ENCODE measurements at regions not wholly inside any gene's neighbourhood (a gene's known extent, or its start where the extent isn't known, plus 50 kb on each side); places are given as distances from the start of the nearest gene placed in this dataset.

- TF ChIP-seq, protein P1, sequence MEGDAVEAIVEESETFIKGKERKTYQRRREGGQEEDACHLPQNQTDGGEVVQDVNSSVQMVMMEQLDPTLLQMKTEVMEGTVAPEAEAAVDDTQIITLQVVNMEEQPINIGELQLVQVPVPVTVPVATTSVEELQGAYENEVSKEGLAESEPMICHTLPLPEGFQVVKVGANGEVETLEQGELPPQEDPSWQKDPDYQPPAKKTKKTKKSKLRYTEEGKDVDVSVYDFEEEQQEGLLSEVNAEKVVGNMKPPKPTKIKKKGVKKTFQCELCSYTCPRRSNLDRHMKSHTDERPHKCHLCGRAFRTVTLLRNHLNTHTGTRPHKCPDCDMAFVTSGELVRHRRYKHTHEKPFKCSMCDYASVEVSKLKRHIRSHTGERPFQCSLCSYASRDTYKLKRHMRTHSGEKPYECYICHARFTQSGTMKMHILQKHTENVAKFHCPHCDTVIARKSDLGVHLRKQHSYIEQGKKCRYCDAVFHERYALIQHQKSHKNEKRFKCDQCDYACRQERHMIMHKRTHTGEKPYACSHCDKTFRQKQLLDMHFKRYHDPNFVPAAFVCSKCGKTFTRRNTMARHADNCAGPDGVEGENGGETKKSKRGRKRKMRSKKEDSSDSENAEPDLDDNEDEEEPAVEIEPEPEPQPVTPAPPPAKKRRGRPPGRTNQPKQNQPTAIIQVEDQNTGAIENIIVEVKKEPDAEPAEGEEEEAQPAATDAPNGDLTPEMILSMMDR (IDR thresholded peaks at IDR 0.05), result no peak
- Histone ChIP-seq H3K27ac (no peak overlapping the region), H3K4me3 (no peak overlapping the region)
- DNase-seq (ENCODE audit: low spot score), result no peak
Measured at GRCh38 chr2:193542762-193543161, 1348.0 kb upstream of the TMEFF2 start.

- no peak overlapping the region for H3K4me3 ChIP-seq
- TF ChIP-seq, protein P1 (IDR thresholded peaks at IDR 0.05), result no peak
- DNase-seq (ENCODE audit: low spot score), result no peak
- no peak overlapping the region for H3K27ac ChIP-seq
Measured at GRCh38 chr2:193539188-193539587, 1344.5 kb upstream of the TMEFF2 start.

GRCh38 chr2:193538061-193538460 lies 1343.3 kb upstream of the TMEFF2 start:
- H3K4me3 ChIP-seq, result no peak overlapping the region
- DNase-seq (ENCODE audit: low spot score), result no peak
- no peak overlapping the region for H3K27ac ChIP-seq
- TF ChIP-seq, protein P1 (IDR thresholded peaks at IDR 0.05), result no peak

GRCh38 chr2:193537531-193537930 lies 1342.8 kb upstream of the TMEFF2 start:
- Histone ChIP-seq H3K4me3 (no peak overlapping the region), H3K27ac (no peak overlapping the region)
- no peak for DNase-seq (ENCODE audit: low spot score)
- TF ChIP-seq, protein P1 (IDR thresholded peaks at IDR 0.05), result no peak

DNA sequence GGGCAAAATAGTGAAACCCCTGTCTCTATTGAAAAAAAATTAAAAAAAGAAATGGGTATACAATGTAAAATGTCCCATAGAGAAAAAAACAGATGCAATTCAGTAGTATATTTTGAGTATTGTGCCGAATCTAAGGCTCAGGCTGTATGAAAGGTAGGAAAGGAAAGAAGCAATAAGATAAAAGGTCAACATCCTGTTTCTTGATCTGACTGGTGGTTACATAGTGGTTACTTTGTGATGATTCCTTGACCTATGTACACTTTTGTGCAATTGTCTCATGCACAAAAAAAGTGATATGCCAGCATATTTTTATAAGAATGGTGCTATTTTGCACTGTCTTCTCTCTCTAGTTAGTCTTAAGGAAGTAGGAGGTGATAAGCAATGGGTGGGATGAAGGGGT lies 1333.7 kb upstream of the TMEFF2 start:
- TF ChIP-seq, protein P1 (IDR thresholded peaks at IDR 0.05), result no peak
- H3K27ac ChIP-seq, result no peak overlapping the region
- H3K4me3 ChIP-seq, result no peak overlapping the region
- DNase-seq (ENCODE audit: low spot score), result no peak

GRCh38 chr2:193527146-193527545 lies 1332.4 kb upstream of the TMEFF2 start:
- no peak overlapping the region for H3K4me3 ChIP-seq
- TF ChIP-seq, protein P1 (IDR thresholded peaks at IDR 0.05), result no peak
- DNase-seq (ENCODE audit: low spot score), result no peak
- no peak overlapping the region for H3K27ac ChIP-seq

GRCh38 chr2:193523662-193524061 lies 1328.9 kb upstream of the TMEFF2 start:
- Histone ChIP-seq H3K4me3 (no peak overlapping the region), H3K27ac (no peak overlapping the region)
- no peak for DNase-seq (ENCODE audit: low spot score)
- TF ChIP-seq, protein P1 (IDR thresholded peaks at IDR 0.05), result no peak
